ENCODE measurements at regions not wholly inside any gene's neighbourhood (a gene's known extent, or its start where the extent isn't known, plus 50 kb on each side); places are given as distances from the start of the nearest gene placed in this dataset.
A peak's percentile ranks its signal among the peaks of the same experiment; 100 is the strongest.
"Not testable (repeated sequence)": the region's sequence is repeated elsewhere in the genome, so short reads cannot be mapped to it uniquely, and the experiment has no call there.

DNA sequence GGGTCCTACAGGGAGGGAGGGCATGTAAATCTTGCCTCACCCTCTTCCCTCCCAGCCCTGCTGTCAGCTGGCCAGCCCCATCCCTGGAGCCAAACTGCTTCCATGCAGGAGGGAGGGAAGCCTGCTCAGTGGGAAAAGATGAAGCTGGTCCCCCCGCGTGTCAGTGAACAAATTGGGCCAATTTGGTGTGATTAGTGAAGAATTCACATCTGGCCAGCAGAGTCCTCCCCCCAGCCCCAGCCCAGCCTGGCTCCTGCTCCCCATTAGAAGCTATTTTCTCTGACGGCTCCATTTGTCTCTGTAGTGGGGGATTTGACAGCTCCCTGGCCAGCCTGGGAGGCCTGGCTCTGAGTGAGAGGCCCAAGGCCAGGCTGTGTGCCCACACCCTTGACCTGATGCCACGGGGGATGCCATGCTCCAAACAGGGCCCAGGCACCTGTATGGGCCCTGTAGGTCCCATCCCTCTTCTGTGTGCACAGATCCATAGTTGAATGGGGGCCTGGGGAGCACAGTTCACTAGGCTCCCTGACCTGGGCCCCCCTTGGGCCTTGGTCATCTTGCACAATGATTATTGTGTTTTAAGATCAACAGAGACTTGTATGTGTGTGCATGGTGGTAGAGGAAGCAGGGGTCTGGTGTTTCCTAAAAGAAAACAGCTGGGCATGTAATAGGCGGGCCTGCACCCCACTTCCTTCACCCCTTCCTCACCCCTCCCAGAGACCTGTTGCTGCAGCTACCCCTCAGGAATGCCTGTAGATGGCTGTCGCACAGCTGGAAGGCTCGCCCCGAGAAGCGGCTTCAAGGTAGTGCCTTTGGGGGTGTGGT lies 50.7 kb upstream of the TAC4 start:
- no peak for ATAC-seq
- Mint-ChIP-seq H3K27me3 (peaks cover 39% of the 10 kb centered on the region), H3K27ac (no peak overlapping the region), H3K4me1 (no peaks in the 10 kb centered on the region), H3K36me3 (ENCODE audit: low read depth) (no peaks in the 10 kb centered on the region), H3K9me3 (ENCODE audit: low read depth) (no peaks in the 10 kb centered on the region), H3K4me3 (no peak overlapping the region)
- DNase-seq, result no peak
- intact Hi-C loops (cut with DNase I, micrococcal nuclease), result no loop called here
- CTCF ChIA-PET, result interaction anchor here (0.6 to 2.7 kb wide), 5 partner anchors 11 to 484 kb away, joined by 3 to 15 read pairs (median 3); partner anchors contain the start of gene PHB1
- POLR2A ChIA-PET, result no interaction called here

DNA sequence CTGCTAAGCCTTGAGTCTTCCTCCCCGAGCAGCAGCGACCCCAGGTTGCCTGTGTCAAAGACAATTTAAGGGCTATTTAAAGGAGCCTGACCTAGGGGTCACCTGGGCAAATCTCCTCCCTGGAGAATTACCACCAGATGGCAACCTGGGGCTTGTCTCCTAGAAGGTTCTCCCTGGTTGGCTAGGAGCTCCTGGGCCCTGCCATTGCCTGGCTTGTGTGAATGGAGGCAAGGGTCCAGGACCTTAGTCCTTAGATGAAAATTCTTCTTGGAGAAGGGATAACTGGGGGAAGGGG lies 51.3 kb upstream of the TAC4 start:
- H3K27ac Mint-ChIP-seq, result no peak overlapping the region
- H3K9me3 Mint-ChIP-seq (ENCODE audit: low read depth), result no peaks in the 10 kb centered on the region
- H3K27me3 Mint-ChIP-seq, result peaks cover 41% of the 10 kb centered on the region
- peak; percentile 15 for DNase-seq
- intact Hi-C loops (cut with DNase I, micrococcal nuclease), result no loop called here
- ChIA-PET POLR2A (no interaction called here), CTCF (interaction anchor here (0.6 to 2.7 kb wide), 5 partner anchors 54 to 484 kb away, joined by 3 to 15 read pairs (median 3); partner anchors contain the start of gene PHB1)
- H3K4me3 Mint-ChIP-seq, result no peak overlapping the region
- H3K4me1 Mint-ChIP-seq, result no peaks in the 10 kb centered on the region
- no peak for ATAC-seq
- no peaks in the 10 kb centered on the region for H3K36me3 Mint-ChIP-seq (ENCODE audit: low read depth)

GRCh38 chr17:49899588-49899987 lies 51.7 kb upstream of the TAC4 start:
- ATAC-seq, result no peak
- POLR2A ChIA-PET, result no interaction called here
- H3K36me3 Mint-ChIP-seq (ENCODE audit: low read depth), result no peaks in the 10 kb centered on the region
- CTCF ChIA-PET, result interaction anchor here (0.6 to 2.7 kb wide), 4 partner anchors 53 to 201 kb away, joined by 3 to 15 read pairs (median 3); no protein-coding TSS in a partner anchor
- no peaks in the 10 kb centered on the region for H3K9me3 Mint-ChIP-seq (ENCODE audit: low read depth)
- H3K27ac Mint-ChIP-seq, result no peak overlapping the region
- DNase-seq, result no peak
- intact Hi-C loops (cut with DNase I, micrococcal nuclease), result no loop called here
- no peak overlapping the region for H3K4me3 Mint-ChIP-seq
- peaks cover 44% of the 10 kb centered on the region for H3K27me3 Mint-ChIP-seq
- H3K4me1 Mint-ChIP-seq, result no peaks in the 10 kb centered on the region

DNA sequence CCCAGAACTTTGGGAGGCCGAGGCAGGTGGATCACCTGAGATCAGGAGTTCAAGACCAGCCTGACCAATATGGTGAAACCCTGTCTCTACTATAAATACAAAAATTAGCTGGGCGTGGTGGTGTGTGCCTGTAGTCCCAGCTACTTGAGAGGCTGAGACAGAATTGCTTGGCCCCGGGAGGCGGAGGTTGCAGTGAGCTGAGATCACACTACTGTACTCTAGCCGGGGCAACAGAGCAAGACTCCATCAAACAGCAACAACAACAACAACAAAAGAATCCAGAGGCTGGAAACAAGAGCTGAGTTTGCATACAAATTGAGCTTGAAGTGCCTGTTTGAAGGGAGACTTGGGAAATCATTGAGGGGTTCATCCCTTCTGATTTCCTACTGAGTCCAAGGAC lies 52.9 kb upstream of the TAC4 start:
- DNase-seq; ATAC-seq; H3K36me3 Mint-ChIP-seq (ENCODE audit: low read depth); POLR2A ChIA-PET; H3K4me3 Mint-ChIP-seq; H3K9me3 Mint-ChIP-seq (ENCODE audit: low read depth); H3K27ac Mint-ChIP-seq; H3K4me1 Mint-ChIP-seq; intact Hi-C loops (cut with DNase I, micrococcal nuclease): not testable (repeated sequence)
- CTCF ChIA-PET, result interaction anchor here (0.8 to 1.0 kb wide), 3 partner anchors 22 to 96 kb away, joined by 3 read pairs; no protein-coding TSS in a partner anchor
- peaks cover 50% of the 10 kb centered on the region for H3K27me3 Mint-ChIP-seq

DNA sequence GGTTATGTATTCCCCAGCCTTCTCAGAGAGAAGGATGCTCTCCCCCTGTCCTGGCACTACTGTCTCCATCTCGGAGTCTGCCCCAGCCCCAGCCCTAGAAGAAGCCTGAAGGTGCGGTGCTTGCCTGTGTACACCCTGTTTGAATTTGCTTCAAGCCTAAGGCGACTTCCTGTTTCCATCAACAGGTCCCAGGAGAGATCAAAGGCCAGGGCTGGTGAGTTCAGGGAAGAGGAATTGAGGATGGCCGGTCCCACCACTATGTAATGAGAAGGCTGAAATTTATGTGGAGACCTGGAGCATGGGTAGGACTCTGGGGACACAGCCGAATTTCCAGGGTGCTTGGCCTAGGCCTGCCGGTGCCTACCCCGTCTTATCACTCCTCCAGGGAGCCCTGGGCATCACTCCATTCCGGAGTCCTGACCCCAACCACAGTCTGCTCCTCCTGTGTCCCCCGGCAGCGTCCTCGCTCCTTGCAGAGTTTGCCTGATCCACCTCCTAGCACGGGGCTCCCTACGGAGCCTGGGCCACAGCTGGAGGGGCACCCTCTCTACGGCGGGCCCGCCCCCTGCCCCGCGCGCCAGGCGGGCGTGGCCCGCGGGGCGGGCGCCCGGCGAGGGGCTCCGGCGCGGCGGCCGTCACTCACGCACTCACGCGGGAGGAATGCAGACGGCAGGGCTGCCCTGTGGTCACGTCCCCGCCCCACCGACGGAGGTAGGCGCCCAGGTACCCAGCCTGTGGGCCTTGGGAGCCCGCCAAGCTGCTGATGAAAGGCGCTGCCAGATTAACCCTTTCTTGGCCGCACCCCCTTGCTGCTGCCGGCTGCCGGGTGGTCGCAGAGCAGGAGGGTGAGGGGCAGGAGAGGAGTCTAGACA lies 53.8 kb upstream of the TAC4 start:
- Mint-ChIP-seq H3K27ac (no peak overlapping the region), H3K4me3 (no peak overlapping the region), H3K36me3 (ENCODE audit: low read depth) (no peaks in the 10 kb centered on the region), H3K27me3 (peaks cover 55% of the 10 kb centered on the region), H3K9me3 (ENCODE audit: low read depth) (no peaks in the 10 kb centered on the region), H3K4me1 (no peaks in the 10 kb centered on the region)
- peak; percentile 33 for ATAC-seq
- DNase-seq, result no peak
- POLR2A ChIA-PET, result no interaction called here
- CTCF ChIA-PET, result interaction anchor here (0.6 to 1.0 kb wide), 3 partner anchors 21 to 232 kb away, joined by 3 read pairs; no protein-coding TSS in a partner anchor
- intact Hi-C loops (cut with DNase I, micrococcal nuclease), result no loop called here

GRCh38 chr17:49903523-49903922 lies 55.7 kb upstream of the TAC4 start:
- POLR2A ChIA-PET, result no interaction called here

DNA sequence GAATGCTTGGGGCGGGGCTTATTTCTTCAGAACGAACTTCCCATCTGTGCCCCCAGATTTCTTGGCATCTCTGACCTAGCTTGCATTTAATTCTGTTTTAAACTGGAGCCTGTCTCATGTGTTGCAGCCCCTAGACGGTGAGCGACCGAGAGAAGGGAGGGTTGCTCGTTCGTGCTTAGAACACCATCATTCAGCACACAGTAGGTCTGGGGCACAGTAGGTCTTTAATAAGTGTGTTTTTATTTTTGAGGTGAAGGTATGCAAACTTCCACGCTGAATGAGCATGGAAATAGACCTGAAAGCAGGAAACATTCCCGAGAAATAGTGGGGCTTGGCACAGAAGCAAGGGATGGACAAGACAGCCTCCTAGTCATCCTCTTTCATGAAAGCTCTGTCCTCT lies 57.0 kb upstream of the TAC4 start:
- intact Hi-C loops (cut with DNase I, micrococcal nuclease), result no loop called here
- no peak for DNase-seq
- H3K4me1 Mint-ChIP-seq, result peaks cover 2% of the 10 kb centered on the region
- no peaks in the 10 kb centered on the region for H3K9me3 Mint-ChIP-seq (ENCODE audit: low read depth)
- no peaks in the 10 kb centered on the region for H3K36me3 Mint-ChIP-seq (ENCODE audit: low read depth)
- CTCF ChIA-PET, result interaction anchor here (0.5 kb wide), 1 partner anchor 9 kb away, joined by 3 read pairs; no protein-coding TSS in a partner anchor
- no peak overlapping the region for H3K27ac Mint-ChIP-seq
- ATAC-seq, result no peak
- POLR2A ChIA-PET, result no interaction called here
- peaks cover 73% of the 10 kb centered on the region for H3K27me3 Mint-ChIP-seq
- H3K4me3 Mint-ChIP-seq, result no peak overlapping the region

More at GRCh38 chr17:49903523-49903922, 55.7 kb upstream of the TAC4 start:
- H3K36me3 Mint-ChIP-seq (ENCODE audit: low read depth), result no peaks in the 10 kb centered on the region
- no peaks in the 10 kb centered on the region for H3K9me3 Mint-ChIP-seq (ENCODE audit: low read depth)
- H3K4me3 Mint-ChIP-seq, result no peak overlapping the region
- H3K4me1 Mint-ChIP-seq, result no peaks in the 10 kb centered on the region
- CTCF ChIA-PET, result no interaction called here
- intact Hi-C loops (cut with DNase I, micrococcal nuclease), result no loop called here
- ATAC-seq (no peak), DNase-seq (no peak)
- no peak overlapping the region for H3K27ac Mint-ChIP-seq
- peaks cover 63% of the 10 kb centered on the region for H3K27me3 Mint-ChIP-seq

- no peak overlapping the region for H3K27ac Mint-ChIP-seq
- H3K27me3 Mint-ChIP-seq, result peaks cover 73% of the 10 kb centered on the region
- CTCF ChIA-PET, result interaction anchor here (0.7 kb wide), 1 partner anchor 123 kb away, joined by 3 read pairs; no protein-coding TSS in a partner anchor
- POLR2A ChIA-PET, result no interaction called here
- peaks cover 6% of the 10 kb centered on the region for H3K4me1 Mint-ChIP-seq
- no peak for DNase-seq
- ATAC-seq, result no peak
- no peaks in the 10 kb centered on the region for H3K9me3 Mint-ChIP-seq (ENCODE audit: low read depth)
- H3K36me3 Mint-ChIP-seq (ENCODE audit: low read depth), result no peaks in the 10 kb centered on the region
- intact Hi-C loops (cut with DNase I, micrococcal nuclease), result no loop called here
- H3K4me3 Mint-ChIP-seq, result no peak overlapping the region
These were observed 58.8 kb upstream of the TAC4 start for GRCh38 chr17:49906531-49907136.

DNA sequence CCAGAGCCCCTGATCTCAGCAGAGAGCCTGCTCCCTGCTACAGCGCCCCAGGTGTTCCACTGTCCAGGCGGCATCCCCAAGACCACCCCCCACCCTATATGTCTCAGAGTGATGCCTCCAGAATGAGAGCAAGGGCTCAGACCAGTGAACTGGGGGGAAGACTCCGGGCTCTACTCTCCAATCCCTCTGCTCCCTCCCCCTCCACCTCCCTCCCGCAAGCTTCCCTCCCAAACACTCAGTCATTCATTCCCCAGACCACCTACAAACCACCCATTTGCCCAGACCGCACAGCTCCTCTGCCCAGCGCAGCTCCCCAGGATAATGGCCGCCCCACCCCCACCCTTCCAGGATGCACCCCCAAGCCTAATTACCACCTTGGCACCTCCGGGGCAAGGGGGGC lies 59.4 kb upstream of the TAC4 start:
- ChIA-PET POLR2A (no interaction called here), CTCF (no interaction called here)
- Mint-ChIP-seq H3K4me3 (no peak overlapping the region), H3K9me3 (ENCODE audit: low read depth) (no peaks in the 10 kb centered on the region), H3K27me3 (peaks cover 77% of the 10 kb centered on the region), H3K27ac (no peak overlapping the region), H3K36me3 (ENCODE audit: low read depth) (no peaks in the 10 kb centered on the region), H3K4me1 (peaks cover 6% of the 10 kb centered on the region)
- ATAC-seq (no peak), DNase-seq (no peak)
- intact Hi-C loops (cut with DNase I, micrococcal nuclease), result no loop called here

DNA sequence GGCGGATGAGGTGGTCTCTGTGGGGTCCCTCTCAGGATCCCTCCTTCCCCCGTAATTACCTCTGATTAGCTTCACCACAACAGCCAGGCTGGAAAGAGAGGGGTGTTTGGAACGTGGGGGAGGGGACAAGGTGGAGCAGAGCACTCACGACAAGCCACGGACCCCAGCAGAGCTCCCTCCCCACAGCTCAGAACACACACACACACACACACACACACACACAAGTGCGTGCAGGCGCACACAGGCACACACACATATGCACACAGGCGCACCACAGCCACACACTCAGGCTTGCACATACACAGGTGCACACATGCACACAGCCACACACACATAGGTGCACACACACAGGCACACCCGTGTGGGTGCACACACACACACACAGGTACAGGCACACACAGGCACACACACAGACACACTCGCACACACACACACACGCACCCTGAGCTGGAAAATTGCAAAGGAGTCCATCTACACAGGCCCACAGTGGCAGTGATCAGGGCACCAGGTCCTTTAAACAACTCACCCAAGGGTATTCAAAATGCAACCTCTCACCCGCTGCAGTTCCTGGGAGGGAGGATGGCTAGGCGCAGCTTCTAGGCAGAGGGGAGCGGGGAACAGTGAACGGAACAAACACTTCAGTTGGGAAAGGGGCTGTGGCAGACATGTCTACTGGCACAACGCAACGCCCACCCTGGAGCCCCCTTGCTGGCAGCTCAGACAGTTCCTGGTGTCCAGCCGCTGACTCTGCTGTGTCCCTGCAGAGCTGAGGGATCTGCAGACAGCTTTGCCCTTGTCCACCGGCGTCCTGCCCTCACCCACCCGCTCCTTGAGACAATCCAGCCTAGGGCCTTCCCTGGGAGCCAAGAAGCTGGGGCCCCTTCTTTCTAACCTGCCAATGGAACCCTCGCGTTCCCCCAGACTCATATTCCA lies 59.9 kb upstream of the DLX4 start:
- Mint-ChIP-seq H3K27ac (no peak overlapping the region), H3K9me3 (ENCODE audit: low read depth) (no peaks in the 10 kb centered on the region), H3K36me3 (ENCODE audit: low read depth) (no peaks in the 10 kb centered on the region), H3K27me3 (peaks cover 75% of the 10 kb centered on the region), H3K4me1 (peaks cover 6% of the 10 kb centered on the region), H3K4me3 (no peak overlapping the region)
- intact Hi-C loops (cut with DNase I, micrococcal nuclease), result no loop called here
- ChIA-PET POLR2A (no interaction called here), CTCF (interaction anchor here (0.6 to 3.6 kb wide), 6 partner anchors 11 to 185 kb away, joined by 3 to 15 read pairs (median 6); partner anchors contain the start of gene DLX3)
- no peak for DNase-seq
- no peak for ATAC-seq
